Muscle of arm (tissue), 1 donor: ENCODE measurements at regions not wholly inside any gene's neighbourhood (a gene's known extent, or its start where the extent isn't known, plus 50 kb on each side); places are given as distances from the start of the nearest gene placed in this dataset.
A peak's percentile ranks its signal among the peaks of the same experiment; 100 is the strongest.

Experiments
- DNase-seq: peaks from one replicate; pipeline ENCODE4 v3.0.0-alpha.2; 2013

GRCh38 chr3:74564560-74564959 lies 49.9 kb downstream of the CNTN3 start:
- DNase-seq: no peak

GRCh38 chr3:74562558-74563269 lies 51.7 kb downstream of the CNTN3 start:
- no peak for DNase-seq

DNA sequence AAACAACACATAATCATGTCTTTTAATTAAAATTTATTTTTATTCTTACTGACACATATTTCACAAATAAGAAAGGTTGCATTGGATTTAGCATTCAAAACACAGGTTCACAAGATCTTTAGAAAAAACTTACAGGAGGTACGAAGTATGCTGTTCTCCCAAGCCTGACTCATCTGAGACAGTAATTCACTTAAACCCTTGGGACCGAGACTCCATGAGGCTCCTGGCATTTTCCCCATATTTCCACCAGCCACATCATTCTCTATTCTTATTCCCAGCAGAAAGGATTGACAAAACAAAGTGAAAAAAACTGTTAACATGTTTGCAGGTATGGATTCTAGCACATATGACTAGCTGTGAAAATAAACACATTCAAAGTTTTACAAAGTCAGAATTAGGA lies 52.6 kb downstream of the CNTN3 start:
- DNase-seq: no peak

GRCh38 chr3:74559261-74559660 lies 55.2 kb downstream of the CNTN3 start:
- no peak for DNase-seq

- no peak for DNase-seq
Observed at GRCh38 chr3:74550686-74551085, 63.8 kb downstream of the CNTN3 start.

DNA sequence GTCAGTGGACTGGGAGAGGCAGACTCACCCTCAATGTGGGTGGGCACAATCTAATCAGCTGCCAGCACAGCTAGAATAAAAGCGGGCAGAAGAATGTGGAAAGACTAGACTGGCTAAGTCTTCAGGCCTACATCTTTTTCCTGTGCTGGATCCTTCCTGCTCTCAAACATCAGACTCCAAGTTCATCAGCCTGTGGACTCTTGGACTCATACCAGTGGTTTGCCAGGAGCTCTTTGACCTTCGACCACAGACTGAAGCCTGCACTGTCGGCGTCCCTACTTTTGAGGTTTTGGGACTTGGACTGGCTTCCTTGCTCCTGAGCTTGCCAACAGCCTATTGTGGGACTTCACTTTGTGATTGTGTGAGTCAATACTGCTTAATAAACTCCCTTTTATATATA lies 68.0 kb downstream of the CNTN3 start:
- no peak for DNase-seq

DNA sequence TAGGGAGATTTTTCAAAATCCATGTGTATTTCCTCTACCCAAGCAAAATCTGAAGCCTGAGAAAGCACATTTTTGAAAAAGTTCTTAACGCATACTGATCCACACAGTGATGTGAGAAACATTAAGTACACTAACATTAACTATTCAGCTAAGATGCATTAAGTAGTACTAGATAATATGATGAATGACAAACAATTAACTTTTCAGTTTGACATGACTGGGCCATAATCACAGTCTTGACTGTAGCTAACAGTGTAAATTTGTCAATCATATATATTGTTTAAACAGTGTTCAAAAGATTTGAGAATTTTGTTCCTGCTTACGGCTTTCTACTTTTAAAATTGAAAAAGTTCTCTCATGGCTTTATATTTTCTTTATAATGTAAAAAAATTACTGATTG lies 72.0 kb downstream of the CNTN3 start:
- no peak for DNase-seq

DNA sequence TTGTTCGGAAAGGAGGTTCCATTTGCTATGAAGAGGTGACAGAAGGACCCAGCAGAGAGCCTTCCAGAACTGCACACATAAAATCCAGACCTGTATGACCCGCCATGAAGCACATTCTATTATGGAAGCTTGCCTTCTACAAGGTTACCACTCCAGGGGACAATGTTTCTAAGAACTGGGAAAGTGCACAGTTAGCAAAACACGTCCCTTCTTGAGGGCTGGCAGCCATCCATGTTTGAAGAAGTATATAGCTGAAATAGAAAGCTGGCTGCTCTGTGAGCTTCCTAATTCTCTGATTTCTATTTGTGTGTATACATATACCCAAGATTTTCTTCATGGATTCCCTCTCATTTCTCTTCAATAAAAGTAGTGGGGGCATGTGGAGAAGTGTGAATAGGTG lies 74.6 kb downstream of the CNTN3 start:
- DNase-seq: peak; percentile 41

- DNase-seq: no peak
Observed at GRCh38 chr3:74538669-74539068, 75.8 kb downstream of the CNTN3 start.

GRCh38 chr3:74537857-74538256 lies 76.6 kb downstream of the CNTN3 start:
- DNase-seq: no peak

GRCh38 chr3:74537164-74537563 lies 77.3 kb downstream of the CNTN3 start:
- peak; percentile 90 for DNase-seq

DNA sequence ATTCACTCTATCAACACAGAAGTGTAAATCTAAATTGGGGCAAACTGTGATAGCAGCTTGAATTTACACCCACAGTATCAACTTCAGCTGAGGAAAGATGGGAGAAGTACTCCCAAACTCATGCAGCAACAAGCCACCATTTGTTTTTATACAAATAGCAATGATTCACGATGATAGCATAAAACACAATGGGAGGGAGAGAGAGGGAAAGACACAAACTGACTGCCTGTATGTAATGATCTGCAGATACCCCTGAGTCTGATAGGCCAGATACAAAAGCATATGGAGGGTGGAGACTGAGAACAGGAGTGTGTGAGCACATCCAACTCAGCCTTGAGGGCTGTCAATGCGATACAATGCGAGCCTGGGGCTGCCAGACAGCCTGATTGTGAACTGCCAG lies 79.2 kb downstream of the CNTN3 start:
- DNase-seq: no peak

DNA sequence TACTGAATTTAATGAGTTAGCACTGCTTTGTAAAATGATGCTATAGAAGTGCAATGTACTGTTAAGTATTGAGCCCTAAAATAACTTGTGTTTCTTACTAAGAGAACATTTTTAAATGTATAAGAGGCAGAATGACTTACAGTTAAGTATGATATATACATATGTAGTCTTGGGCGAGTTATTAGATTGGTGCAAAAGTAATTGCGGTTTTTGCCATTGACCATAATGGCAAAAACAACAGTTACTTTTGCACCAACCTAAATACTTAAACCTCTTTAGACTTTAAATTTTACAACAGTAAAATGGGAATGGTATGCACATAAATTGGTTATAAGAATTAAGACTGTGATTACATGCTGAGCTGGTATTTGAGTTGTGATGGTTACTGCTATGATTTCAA lies 79.8 kb downstream of the CNTN3 start:
- no peak for DNase-seq

DNA sequence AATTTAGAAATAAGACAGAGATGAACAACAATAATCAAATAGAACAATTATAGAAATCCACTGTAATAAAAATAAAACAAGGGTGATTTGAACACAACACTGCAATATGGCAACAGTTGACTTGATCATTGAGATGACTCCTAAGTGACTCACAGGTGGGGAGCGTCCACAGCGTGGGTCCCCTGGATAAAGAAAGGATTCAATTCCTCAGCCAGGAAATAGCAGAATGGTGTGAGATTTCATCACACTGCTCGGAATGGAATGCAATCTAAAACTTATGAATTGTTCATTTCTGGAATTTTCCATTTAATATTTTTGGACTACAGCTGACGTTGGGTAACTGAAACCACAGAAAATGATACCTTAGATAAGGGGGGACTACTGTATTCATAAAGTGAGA lies 82.0 kb downstream of the CNTN3 start:
- no peak for DNase-seq

DNA sequence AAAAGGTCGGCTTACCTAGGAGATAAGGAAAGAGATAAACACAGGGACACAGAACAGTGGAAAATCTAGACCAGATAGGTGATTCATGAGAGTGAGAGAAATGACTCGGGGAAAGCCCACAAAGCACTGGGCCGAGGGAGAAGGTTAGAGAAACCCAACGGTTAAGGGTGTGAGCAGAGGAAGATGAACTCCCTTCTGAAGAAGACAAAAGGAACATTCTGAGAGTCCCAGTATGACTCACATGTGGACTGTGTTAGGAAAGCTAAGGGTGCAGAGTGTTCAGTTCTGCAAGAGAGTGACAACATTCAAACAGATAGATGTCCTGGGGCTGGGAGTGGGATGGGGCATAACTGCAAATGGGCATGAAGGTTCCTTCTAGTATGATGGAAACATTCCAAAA lies 83.0 kb downstream of the CNTN3 start:
- no peak for DNase-seq

- DNase-seq: no peak
Observed at GRCh38 chr3:74529145-74529544, 85.3 kb downstream of the CNTN3 start.

DNA sequence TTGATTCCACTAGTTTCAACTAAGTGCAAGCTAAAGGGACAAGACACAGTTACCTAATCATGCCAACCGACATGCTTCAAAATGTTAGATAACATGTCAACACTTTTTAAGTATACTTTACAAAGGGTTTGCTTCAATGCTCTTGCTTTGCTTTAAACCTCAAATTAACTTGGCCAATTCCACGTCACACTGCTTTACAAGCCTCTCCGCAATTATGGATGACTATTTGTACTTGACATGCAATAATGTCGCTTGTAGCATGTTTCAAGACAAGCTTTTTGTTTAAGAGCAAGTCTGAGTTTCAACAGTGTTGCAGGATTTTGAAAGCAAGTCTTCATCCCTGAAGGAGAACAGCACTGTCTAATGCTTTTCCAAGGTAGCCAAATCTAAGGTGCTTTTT lies 86.9 kb downstream of the CNTN3 start:
- DNase-seq: no peak

- no peak for DNase-seq
Observed at GRCh38 chr3:74523811-74524210, 90.6 kb downstream of the CNTN3 start.

DNA sequence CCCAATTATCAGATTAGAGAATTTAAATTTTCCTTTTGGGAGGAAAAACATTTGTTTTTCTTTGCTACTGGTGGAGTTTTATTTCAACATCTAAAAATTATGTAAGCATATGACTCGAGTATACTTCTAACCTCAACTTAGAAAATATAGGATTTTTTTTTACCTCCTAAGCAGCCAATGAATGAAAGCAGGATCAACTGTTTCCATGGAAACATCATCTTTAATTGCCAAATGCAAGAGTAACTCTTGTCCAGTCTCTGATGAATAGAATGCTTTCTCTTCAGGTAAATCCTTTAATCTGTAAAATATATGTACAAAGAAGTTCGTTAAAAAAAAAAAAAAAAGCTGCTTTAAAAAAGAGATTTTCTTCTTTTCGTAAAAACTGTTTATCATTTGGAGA lies 93.6 kb downstream of the CNTN3 start:
- no peak for DNase-seq

GRCh38 chr3:74518610-74519009 lies 95.8 kb downstream of the CNTN3 start:
- no peak for DNase-seq

DNA sequence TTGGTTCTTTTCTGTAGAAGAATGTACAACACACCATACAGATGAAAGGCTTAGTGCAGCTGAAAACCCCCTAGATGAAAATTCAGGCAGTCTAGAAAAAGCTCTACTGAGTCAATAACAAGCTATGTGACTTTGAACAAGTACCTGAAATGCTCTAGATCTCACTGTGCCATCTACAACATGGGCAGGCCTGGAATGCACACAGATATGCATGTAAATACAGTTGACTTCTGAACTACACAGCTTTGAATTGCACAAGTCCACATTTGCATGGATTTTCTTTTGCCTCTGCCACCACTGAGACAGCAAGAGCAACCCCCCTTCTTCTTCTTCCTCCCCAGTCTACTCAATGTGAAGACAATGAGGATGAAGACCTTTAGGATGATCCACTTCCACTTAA lies 98.4 kb downstream of the CNTN3 start:
- no peak for DNase-seq

DNA sequence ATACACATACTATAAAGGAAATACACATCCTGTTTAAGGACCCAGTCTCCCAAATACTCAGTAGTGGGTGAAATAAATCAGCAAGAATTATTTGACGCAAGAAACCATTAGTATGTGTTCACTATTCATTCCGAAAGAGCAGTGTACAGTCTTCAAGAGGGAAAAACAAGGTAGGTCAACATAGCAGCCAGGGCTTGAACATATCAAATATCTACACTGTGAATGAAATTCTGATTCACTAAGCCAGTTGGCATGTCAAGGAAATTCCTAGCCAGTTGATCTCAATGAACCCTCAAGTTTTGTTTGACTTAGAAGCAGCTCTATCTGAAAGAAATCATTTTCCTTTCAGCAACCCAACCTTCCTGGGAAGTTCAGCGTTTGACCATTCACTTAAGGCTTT lies 99.0 kb downstream of the CNTN3 start:
- no peak for DNase-seq

DNA sequence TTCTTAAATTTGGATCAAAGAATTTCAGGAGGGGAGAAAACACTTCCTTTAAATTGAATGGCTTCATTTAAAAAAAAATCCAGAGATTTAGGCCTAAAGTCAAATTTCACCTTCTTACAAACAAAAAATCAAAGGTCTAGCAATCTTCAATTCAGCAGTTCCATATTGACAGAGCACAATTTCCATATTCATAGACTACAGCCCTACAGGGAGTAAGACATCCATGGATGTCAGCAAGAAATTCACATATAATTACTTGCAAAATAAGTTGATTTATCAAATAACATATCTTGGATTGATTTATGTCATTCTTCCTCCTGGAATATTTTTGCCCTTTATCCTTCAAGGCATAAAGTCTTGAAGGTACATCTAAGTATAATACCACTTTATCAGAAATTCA lies 103.4 kb downstream of the CNTN3 start:
- no peak for DNase-seq

DNA sequence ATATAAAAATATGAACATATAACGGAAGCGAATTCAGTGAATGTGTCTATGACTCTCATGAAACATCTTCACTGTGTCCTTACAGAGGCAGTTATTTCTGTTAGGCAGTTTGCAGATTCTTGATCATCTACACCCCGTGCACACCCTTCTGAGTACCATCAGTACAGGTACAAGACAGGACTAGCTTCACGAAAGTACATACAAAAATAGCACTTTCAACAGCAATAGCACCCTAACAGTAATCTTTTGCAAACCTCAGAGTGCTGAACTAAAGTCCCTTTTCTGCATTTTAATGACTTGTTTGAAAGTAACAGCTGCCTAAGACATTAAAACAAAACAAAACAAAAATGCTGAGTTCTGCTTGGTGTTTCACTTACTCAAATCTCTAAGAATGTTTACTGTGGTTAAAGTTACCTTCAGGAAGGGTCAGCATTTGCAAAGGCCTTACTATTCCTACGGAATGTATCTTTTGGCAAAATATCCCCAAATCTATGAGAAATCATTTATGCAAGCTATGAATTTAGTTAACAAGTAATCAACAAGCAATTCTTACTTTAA lies 104.1 kb downstream of the CNTN3 start:
- no peak for DNase-seq
